ENCODE measurements at regions not wholly inside any gene's neighbourhood (a gene's known extent, or its start where the extent isn't known, plus 50 kb on each side); places are given as distances from the start of the nearest gene placed in this dataset.

DNA sequence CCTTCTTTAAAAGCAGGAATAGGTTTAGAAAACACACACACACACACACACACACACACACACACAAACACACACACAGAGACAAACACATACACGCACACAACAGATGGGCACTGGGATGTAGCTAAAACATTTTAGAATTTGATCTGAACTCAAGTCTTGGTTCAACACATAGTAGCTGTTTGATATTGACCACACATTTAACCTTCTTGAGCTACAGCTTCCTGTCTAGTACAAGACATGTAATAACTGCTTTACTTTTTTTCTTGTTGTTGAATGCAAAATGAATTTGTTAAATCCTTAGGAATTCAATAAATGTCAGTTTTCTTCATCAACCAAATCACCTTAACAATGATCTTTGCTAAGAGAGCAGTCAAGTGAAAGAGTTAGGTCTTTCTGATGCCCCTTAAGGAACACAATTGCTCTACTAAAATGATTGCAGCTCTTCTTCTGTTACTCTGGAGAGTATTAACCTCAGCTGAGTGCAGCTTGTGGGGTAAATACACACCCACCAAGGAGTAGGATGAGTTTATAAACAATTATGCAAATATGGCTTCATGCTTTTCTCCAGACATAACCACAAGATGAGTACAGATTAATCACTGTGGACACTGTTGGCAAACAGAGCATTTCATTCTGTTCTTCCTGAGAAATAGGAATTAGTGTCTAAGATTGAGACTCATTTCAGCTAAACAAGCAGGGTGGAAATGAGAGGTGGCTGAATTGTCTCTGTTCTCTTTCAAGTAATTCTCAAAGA, 302.9 kb upstream of the PAPPA start (continued):
- TF ChIP-seq MAZ (IDR thresholded peaks at IDR 0.05; ENCODE audit: borderline replicate concordance, low read depth, low read length) = no peak
- TF ChIP-seq MAZ (CRISPR knock-in tag; IDR thresholded peaks at IDR 0.05; ENCODE audit: low read depth) = no peak
- TF ChIP-seq NPAS2 (CRISPR knock-in tag; IDR thresholded peaks at IDR 0.05; ENCODE audit: borderline replicate concordance) = no peak
- TF ChIP-seq NBN (conservative IDR thresholded peaks at IDR 0.05) = no peak
- TF ChIP-seq, protein P1, sequence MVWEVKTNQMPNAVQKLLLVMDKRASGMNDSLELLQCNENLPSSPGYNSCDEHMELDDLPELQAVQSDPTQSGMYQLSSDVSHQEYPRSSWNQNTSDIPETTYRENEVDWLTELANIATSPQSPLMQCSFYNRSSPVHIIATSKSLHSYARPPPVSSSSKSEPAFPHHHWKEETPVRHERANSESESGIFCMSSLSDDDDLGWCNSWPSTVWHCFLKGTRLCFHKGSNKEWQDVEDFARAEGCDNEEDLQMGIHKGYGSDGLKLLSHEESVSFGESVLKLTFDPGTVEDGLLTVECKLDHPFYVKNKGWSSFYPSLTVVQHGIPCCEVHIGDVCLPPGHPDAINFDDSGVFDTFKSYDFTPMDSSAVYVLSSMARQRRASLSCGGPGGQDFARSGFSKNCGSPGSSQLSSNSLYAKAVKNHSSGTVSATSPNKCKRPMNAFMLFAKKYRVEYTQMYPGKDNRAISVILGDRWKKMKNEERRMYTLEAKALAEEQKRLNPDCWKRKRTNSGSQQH (CRISPR knock-in tag; IDR thresholded peaks at IDR 0.05; ENCODE audit: low read depth) = no peak
- TF ChIP-seq, protein P2, sequence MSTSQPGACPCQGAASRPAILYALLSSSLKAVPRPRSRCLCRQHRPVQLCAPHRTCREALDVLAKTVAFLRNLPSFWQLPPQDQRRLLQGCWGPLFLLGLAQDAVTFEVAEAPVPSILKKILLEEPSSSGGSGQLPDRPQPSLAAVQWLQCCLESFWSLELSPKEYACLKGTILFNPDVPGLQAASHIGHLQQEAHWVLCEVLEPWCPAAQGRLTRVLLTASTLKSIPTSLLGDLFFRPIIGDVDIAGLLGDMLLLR (CRISPR knock-in tag; IDR thresholded peaks at IDR 0.05) = no peak
- TF ChIP-seq DNMT3B (CRISPR knock-in tag; conservative IDR thresholded peaks at IDR 0.05) = no peak
- no peak for TF ChIP-seq SRF (IDR thresholded peaks at IDR 0.05; ENCODE audit: low read depth, low read length)
- TF ChIP-seq, protein P3, sequence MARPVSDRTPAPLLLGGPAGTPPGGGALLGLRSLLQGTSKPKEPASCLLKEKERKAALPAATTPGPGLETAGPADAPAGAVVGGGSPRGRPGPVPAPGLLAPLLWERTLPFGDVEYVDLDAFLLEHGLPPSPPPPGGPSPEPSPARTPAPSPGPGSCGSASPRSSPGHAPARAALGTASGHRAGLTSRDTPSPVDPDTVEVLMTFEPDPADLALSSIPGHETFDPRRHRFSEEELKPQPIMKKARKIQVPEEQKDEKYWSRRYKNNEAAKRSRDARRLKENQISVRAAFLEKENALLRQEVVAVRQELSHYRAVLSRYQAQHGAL (CRISPR knock-in tag; IDR thresholded peaks at IDR 0.05; ENCODE audit: not compliant biosample characterization) = no peak
- TF ChIP-seq, protein P4, sequence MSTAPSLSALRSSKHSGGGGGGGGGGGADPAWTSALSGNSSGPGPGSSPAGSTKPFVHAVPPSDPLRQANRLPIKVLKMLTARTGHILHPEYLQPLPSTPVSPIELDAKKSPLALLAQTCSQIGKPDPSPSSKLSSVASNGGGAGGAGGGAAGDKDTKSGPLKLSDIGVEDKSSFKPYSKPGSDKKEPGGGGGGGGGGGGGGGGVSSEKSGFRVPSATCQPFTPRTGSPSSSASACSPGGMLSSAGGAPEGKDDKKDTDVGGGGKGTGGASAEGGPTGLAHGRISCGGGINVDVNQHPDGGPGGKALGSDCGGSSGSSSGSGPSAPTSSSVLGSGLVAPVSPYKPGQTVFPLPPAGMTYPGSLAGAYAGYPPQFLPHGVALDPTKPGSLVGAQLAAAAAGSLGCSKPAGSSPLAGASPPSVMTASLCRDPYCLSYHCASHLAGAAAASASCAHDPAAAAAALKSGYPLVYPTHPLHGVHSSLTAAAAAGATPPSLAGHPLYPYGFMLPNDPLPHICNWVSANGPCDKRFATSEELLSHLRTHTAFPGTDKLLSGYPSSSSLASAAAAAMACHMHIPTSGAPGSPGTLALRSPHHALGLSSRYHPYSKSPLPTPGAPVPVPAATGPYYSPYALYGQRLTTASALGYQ (CRISPR knock-in tag; IDR thresholded peaks at IDR 0.05) = no peak
- TF ChIP-seq PLRG1 (conservative IDR thresholded peaks at IDR 0.05) = no peak
- no peak for TF ChIP-seq CREM (IDR thresholded peaks at IDR 0.05)
- no peak for TF ChIP-seq CREM (CRISPR knock-in tag; IDR thresholded peaks at IDR 0.05)
- TF ChIP-seq ELF3 (CRISPR knock-in tag; IDR thresholded peaks at IDR 0.05) = no peak
